Vagina (tissue), 2 donors: ENCODE measurements at regions not wholly inside any gene's neighbourhood (a gene's known extent, or its start where the extent isn't known, plus 50 kb on each side); places are given as distances from the start of the nearest gene placed in this dataset.

Experiments used
- DNase-seq, 2 donors: peaks; one replicate each; pipeline ENCODE4 v3.0.0-alpha.2; 2017; ENCODE audit errors: extremely low spot score in 2 of 2
- H3K27ac ChIP-seq: fragments of 200-600 bp; sonication (generic); one replicate; pipeline ENCODE4 v1.5.1; 2019
- H3K27me3 ChIP-seq: fragments of 200-600 bp; sonication (generic); one replicate; pipeline ENCODE4 v1.5.1; 2019
- H3K36me3 ChIP-seq, 2 donors: fragments of 200-600 bp; sonication (generic); one replicate each; pipeline ENCODE4 v1.5.1; 2017 to 2019
- H3K4me1 ChIP-seq: fragments of 200-600 bp; sonication (generic); one replicate; pipeline ENCODE4 v1.5.1; 2019
- H3K4me3 ChIP-seq, 2 donors: fragments of 200-600 bp; sonication (generic); 1 replicate in 1 of 2; 2 replicates in 1 of 2; pipeline ENCODE4 v1.5.1; 2016 to 2019
- H3K9me3 ChIP-seq: fragments of 200-600 bp; sonication (generic); one replicate; pipeline ENCODE4 v1.5.1; 2019
- CTCF ChIP-seq, 3 experiments: fragments of 450-650 bp in 2 of 3; fragments of 200-600 bp in 1 of 3; sonication (generic) in 1 of 3; IDR thresholded peaks; one replicate each; pipeline ENCODE4 v1.5.1; 2017 to 2019; ENCODE audit warnings: antibody characterized with exemption in 3 of 3, mild to moderate bottlenecking in 2 of 3, moderate library complexity in 2 of 3
- POLR2A ChIP-seq, 2 donors: fragments of 450-650 bp; IDR thresholded peaks; one replicate each; pipeline ENCODE4 v1.6.1; 2017; ENCODE audit warnings: antibody characterized with exemption in 2 of 2, mild to moderate bottlenecking in 2 of 2, moderate library complexity in 2 of 2
- POLR2AphosphoS5 ChIP-seq, 2 donors: sonication (generic); formaldehyde crosslinking; IDR thresholded peaks; one replicate each; pipeline ENCODE4 v1.9.0; 2017; ENCODE audit warnings: antibody characterized with exemption in 2 of 2, mild to moderate bottlenecking in 2 of 2, low read depth in 1 of 2; ENCODE audit not compliant: insufficient read depth in 1 of 2
- intact Hi-C: fragments of 100-400 bp; cut with DNase I; formaldehyde crosslinking; loops from one replicate; pipeline ENCODE4 v1.15.1; 2023

GRCh38 chr17:79487149-79487548, 123.7 kb downstream of the RBFOX3 start:
- intact Hi-C loops = no loop called here
- TF ChIP-seq POLR2A (IDR thresholded peaks at IDR 0.05) (no peak), POLR2AphosphoS5 (IDR thresholded peaks at IDR 0.05; ENCODE audit: insufficient read depth in 1 of 2, low read depth in 1 of 2) (no peak), CTCF (IDR thresholded peaks at IDR 0.05) (no peak)
- H3K36me3 ChIP-seq = no peaks in the 10 kb centered on the region
- no peaks in the 10 kb centered on the region for H3K4me1 ChIP-seq
- H3K27me3 ChIP-seq = no peaks in the 10 kb centered on the region
- H3K9me3 ChIP-seq = no peaks in the 10 kb centered on the region
- H3K4me3 ChIP-seq = no peak overlapping the region
- DNase-seq = no peak
- H3K27ac ChIP-seq = no peak overlapping the region

GRCh38 chr17:79485991-79486390, 124.9 kb downstream of the RBFOX3 start:
- no peaks in the 10 kb centered on the region for H3K27me3 ChIP-seq
- no peak overlapping the region for H3K27ac ChIP-seq
- intact Hi-C loops = no loop called here
- no peak overlapping the region for H3K4me3 ChIP-seq
- no peak for DNase-seq
- TF ChIP-seq POLR2A (IDR thresholded peaks at IDR 0.05) = no peak
- no peak for TF ChIP-seq CTCF (IDR thresholded peaks at IDR 0.05)
- no peak for TF ChIP-seq POLR2AphosphoS5 (IDR thresholded peaks at IDR 0.05; ENCODE audit: insufficient read depth in 1 of 2, low read depth in 1 of 2)
- no peaks in the 10 kb centered on the region for H3K4me1 ChIP-seq
- no peaks in the 10 kb centered on the region for H3K36me3 ChIP-seq
- no peaks in the 10 kb centered on the region for H3K9me3 ChIP-seq

GRCh38 chr17:79485419-79485985, 125.3 kb downstream of the RBFOX3 start:
- Histone ChIP-seq H3K36me3 (no peaks in the 10 kb centered on the region), H3K4me1 (no peaks in the 10 kb centered on the region), H3K27me3 (no peaks in the 10 kb centered on the region), H3K27ac (no peak overlapping the region), H3K9me3 (no peaks in the 10 kb centered on the region), H3K4me3 (no peak overlapping the region)
- no peak for DNase-seq
- intact Hi-C loops = no loop called here
- no peak for TF ChIP-seq POLR2AphosphoS5 (IDR thresholded peaks at IDR 0.05; ENCODE audit: insufficient read depth in 1 of 2, low read depth in 1 of 2)
- TF ChIP-seq CTCF (IDR thresholded peaks at IDR 0.05) = no peak
- no peak for TF ChIP-seq POLR2A (IDR thresholded peaks at IDR 0.05)

GRCh38 chr17:79484600-79485418, 126.0 kb downstream of the RBFOX3 start:
- TF ChIP-seq POLR2AphosphoS5 (IDR thresholded peaks at IDR 0.05; ENCODE audit: insufficient read depth in 1 of 2, low read depth in 1 of 2) (no peak), CTCF (IDR thresholded peaks at IDR 0.05) (no peak)
- Histone ChIP-seq H3K36me3 (no peaks in the 10 kb centered on the region), H3K9me3 (no peaks in the 10 kb centered on the region), H3K4me3 (no peak overlapping the region), H3K27ac (no peak overlapping the region), H3K4me1 (no peaks in the 10 kb centered on the region), H3K27me3 (no peaks in the 10 kb centered on the region)
- no peak for DNase-seq
- intact Hi-C loops = no loop called here

GRCh38 chr17:79483842-79484241, 127.0 kb downstream of the RBFOX3 start:
- Histone ChIP-seq H3K9me3 (no peaks in the 10 kb centered on the region), H3K4me1 (no peaks in the 10 kb centered on the region), H3K4me3 (no peak overlapping the region), H3K27ac (no peak overlapping the region), H3K36me3 (no peaks in the 10 kb centered on the region), H3K27me3 (no peaks in the 10 kb centered on the region)
- no peak for DNase-seq
- TF ChIP-seq CTCF (IDR thresholded peaks at IDR 0.05) (no peak), POLR2A (IDR thresholded peaks at IDR 0.05) (no peak), POLR2AphosphoS5 (IDR thresholded peaks at IDR 0.05; ENCODE audit: insufficient read depth in 1 of 2, low read depth in 1 of 2) (no peak)
- intact Hi-C loops = no loop called here
